IMR-90 (cell line): ENCODE measurements at regions not wholly inside any gene's neighbourhood (a gene's known extent, or its start where the extent isn't known, plus 50 kb on each side); places are given as distances from the start of the nearest gene placed in this dataset.

Experiments
- ATAC-seq: fragments of 200-7000 bp; cut with Tn5 transposase; 2 replicates; pipeline ENCODE4 v1.9.1; 2020; ENCODE audit warnings: low read depth, mild to moderate bottlenecking, moderate library complexity
- BruUV-seq: library from RNA; stranded (reverse); fragments of 400-500 nt; replicated peaks from 2 replicates; lab custom pipeline; 2021; lab: Mats Ljungman, UMichigan
- CTCF ChIA-PET: fragments of 300-600 bp; formaldehyde crosslinking; extraction: SDS; loops from one replicate; lab custom pipeline; 2021; ENCODE audit warnings: antibody characterized with exemption; lab: Yijun Ruan, JAX
- POLR2A ChIA-PET: fragments of 300-600 bp; sonication (Branson Sonifier 250); formaldehyde crosslinking; loops from one replicate; lab custom pipeline; 2022; ENCODE audit warnings: antibody characterized with exemption; ENCODE audit not compliant: unreplicated experiment; lab: Charles Lee
- DNase-seq: peaks from one replicate; pipeline ENCODE4 v3.0.0; 2013
- H2AFZ ChIP-seq: replicated peaks from 2 replicates; pipeline ENCODE3; 2013; ENCODE audit warnings: low read length, mild to moderate bottlenecking; ENCODE audit not compliant: poor library complexity
- H2AK5ac ChIP-seq: 2 replicates; pipeline ENCODE4 v1.6.1; 2013; ENCODE audit warnings: low read depth, low read length, inconsistent platforms
- H2AK9ac ChIP-seq: replicated peaks from 2 replicates; pipeline ENCODE3; 2013; ENCODE audit warnings: mild to moderate bottlenecking, low read depth, low read length, moderate library complexity; ENCODE audit not compliant: poor library complexity
- H2BK120ac ChIP-seq: 2 replicates; pipeline ENCODE4 v1.6.1; 2013; ENCODE audit warnings: low read depth, low read length, inconsistent platforms
- H2BK15ac ChIP-seq: 3 replicates; pipeline ENCODE4 v1.6.1; 2013; ENCODE audit warnings: low read depth, low read length, inconsistent platforms
- H2BK20ac ChIP-seq: 2 replicates; pipeline ENCODE4 v1.6.1; 2013; ENCODE audit warnings: low read depth, mild to moderate bottlenecking, inconsistent platforms, low read length, moderate library complexity
- H2BK5ac ChIP-seq: 2 replicates; pipeline ENCODE4 v1.6.1; 2013; ENCODE audit warnings: mild to moderate bottlenecking, low read depth, low read length, inconsistent platforms; ENCODE audit not compliant: poor library complexity, severe bottlenecking
- H3K14ac ChIP-seq: replicated peaks from 2 replicates; pipeline ENCODE4 v1.6.1; 2013; ENCODE audit warnings: low read depth, low read length, inconsistent platforms
- H3K18ac ChIP-seq: 2 replicates; pipeline ENCODE4 v1.6.1; 2013; ENCODE audit warnings: low read depth, low read length, control low read depth
- H3K23ac ChIP-seq: 2 replicates; pipeline ENCODE4 v1.6.1; 2013; ENCODE audit warnings: low read depth, low read length, inconsistent platforms
- H3K27ac ChIP-seq: 2 replicates; pipeline ENCODE4 v1.5.1; 2013; ENCODE audit warnings: mild to moderate bottlenecking, control low read depth, low read length; ENCODE audit not compliant: insufficient read depth
- H3K27me3 ChIP-seq: 2 replicates; pipeline ENCODE4 v1.6.1; 2013; ENCODE audit warnings: low read length; ENCODE audit not compliant: control insufficient read depth, insufficient read depth
- H3K36me3 ChIP-seq: 2 replicates; pipeline ENCODE4 v1.6.1; 2013; ENCODE audit warnings: low read length, mixed read lengths; ENCODE audit not compliant: control insufficient read depth, insufficient read depth
- H3K4ac ChIP-seq: 2 replicates; pipeline ENCODE4 v1.6.1; 2013; ENCODE audit warnings: low read depth, low read length, inconsistent platforms
- H3K4me1 ChIP-seq: 2 replicates; pipeline ENCODE4 v1.6.1; 2013; ENCODE audit warnings: low read length, mixed read lengths; ENCODE audit not compliant: control insufficient read depth, insufficient read depth
- H3K4me2 ChIP-seq: 2 replicates; pipeline ENCODE4 v1.6.1; 2013; ENCODE audit warnings: low read depth, mild to moderate bottlenecking, control low read depth, low read length, moderate library complexity
- H3K4me3 ChIP-seq: 2 replicates; pipeline ENCODE4 v1.5.1; 2013; ENCODE audit warnings: low read depth, mild to moderate bottlenecking, control low read depth, low read length, moderate library complexity; ENCODE audit not compliant: insufficient read depth
- H3K56ac ChIP-seq: 2 replicates; pipeline ENCODE4 v1.6.1; 2013; ENCODE audit warnings: low read length, inconsistent platforms; ENCODE audit not compliant: insufficient read depth; ENCODE audit errors: extremely low read depth
- H3K79me1 ChIP-seq, 2 experiments: 2 replicates each; pipeline ENCODE4 v1.6.1; 2013; ENCODE audit warnings: low read length in 2 of 2, inconsistent platforms in 1 of 2, low read depth in 1 of 2
- H3K9ac ChIP-seq: 2 replicates; pipeline ENCODE4 v1.6.1; 2013; ENCODE audit warnings: low read depth, low read length, control low read depth
- H3K9me1 ChIP-seq: 2 replicates; pipeline ENCODE4 v1.6.1; 2013; ENCODE audit warnings: low read length, inconsistent platforms; ENCODE audit not compliant: insufficient read depth
- H3K9me3 ChIP-seq: 2 replicates; pipeline ENCODE4 v1.6.1; 2013; ENCODE audit warnings: low read length; ENCODE audit not compliant: control insufficient read depth, insufficient read depth
- H4K20me1 ChIP-seq: 2 replicates; pipeline ENCODE4 v1.6.1; 2013; ENCODE audit warnings: low read length, inconsistent platforms; ENCODE audit not compliant: insufficient read depth
- H4K5ac ChIP-seq: 2 replicates; pipeline ENCODE4 v1.6.1; 2013; ENCODE audit warnings: mild to moderate bottlenecking, low read depth, low read length, control low read depth
- H4K8ac ChIP-seq, 2 experiments: 2 replicates each; pipeline ENCODE4 v1.6.1; 2013; ENCODE audit warnings: low read depth in 2 of 2, low read length in 2 of 2, control low read depth in 1 of 2, inconsistent platforms in 1 of 2
- H4K91ac ChIP-seq: 2 replicates; pipeline ENCODE4 v1.6.1; 2013; ENCODE audit warnings: low read depth, low read length, inconsistent platforms; ENCODE audit not compliant: insufficient read depth
- BHLHE40 ChIP-seq: fragments of 150-350 bp; IDR thresholded peaks from 2 replicates; pipeline ENCODE4 v1.6.1; 2016; ENCODE audit warnings: mild to moderate bottlenecking, low read depth, low read length
- CEBPB ChIP-seq: IDR thresholded peaks from 2 replicates; pipeline ENCODE4 v1.6.1; 2012; ENCODE audit warnings: low read depth, low read length, improper control_type of control experiment
- CHD1 ChIP-seq: IDR thresholded peaks from 2 replicates; pipeline ENCODE4 v1.6.1; 2012; ENCODE audit warnings: low read depth, low read length, improper control_type of control experiment
- FOS ChIP-seq: fragments of 150-350 bp; IDR thresholded peaks from 2 replicates; pipeline ENCODE4 v1.6.1; 2016; ENCODE audit warnings: low read depth, low read length
- MAZ ChIP-seq: IDR thresholded peaks from 2 replicates; pipeline ENCODE4 v1.6.1; 2012; ENCODE audit warnings: low read depth, mild to moderate bottlenecking, low read length, improper control_type of control experiment, moderate library complexity, borderline replicate concordance
- MXI1 ChIP-seq: IDR thresholded peaks from 2 replicates; pipeline ENCODE4 v1.6.1; 2012; ENCODE audit warnings: low read depth, mild to moderate bottlenecking, low read length, moderate library complexity, borderline replicate concordance
- NFE2L2 ChIP-seq: fragments of 150-350 bp; IDR thresholded peaks from 2 replicates; pipeline ENCODE4 v1.6.1; 2016; ENCODE audit warnings: low read depth, mild to moderate bottlenecking, low read length
- RAD21 ChIP-seq: IDR thresholded peaks from 2 replicates; pipeline ENCODE4 v1.6.1; 2012; ENCODE audit warnings: low read length, improper control_type of control experiment
- RCOR1 ChIP-seq: IDR thresholded peaks from 2 replicates; pipeline ENCODE4 v1.6.1; 2012; ENCODE audit warnings: mild to moderate bottlenecking, low read length, improper control_type of control experiment; ENCODE audit not compliant: insufficient replicate concordance
- RFX5 ChIP-seq: IDR thresholded peaks from 2 replicates; pipeline ENCODE4 v1.8.0; 2012; ENCODE audit warnings: low read depth, mild to moderate bottlenecking, low read length, moderate library complexity
- SMC3 ChIP-seq: fragments of 150-350 bp; IDR thresholded peaks from 2 replicates; pipeline ENCODE4 v1.6.1; 2016; ENCODE audit warnings: low read depth, mild to moderate bottlenecking, antibody characterized with exemption, low read length, moderate library complexity
- WGBS, 2 experiments: methylation state at CpG; one replicate each; pipeline versions ENCODE4 v1.1.5 to v1.1.7; 2013; ENCODE audit warnings: missing lambda C conversion rate in 2 of 2; ENCODE audit not compliant: insufficient read length in 1 of 2; ENCODE audit errors: extremely low coverage in 2 of 2; 5-methylcytosine and 5-hydroxymethylcytosine counted together
- dilution Hi-C: fragments of 300-500 bp; cut with HindIII; formaldehyde crosslinking; loops from one replicate; pipeline ENCODE4 v1.14.3; 2018; ENCODE audit warnings: low sequenced_read_pairs; ENCODE audit not compliant: unreplicated experiment
- in situ Hi-C: fragments of 300-500 bp; cut with MboI; formaldehyde crosslinking; loops from 3 replicates; pipeline ENCODE4 v1.14.3; 2019; ENCODE audit warnings: low sequenced_read_pairs, inconsistent platforms, mixed read lengths
- intact Hi-C: fragments of 100-400 bp; cut with micrococcal nuclease; formaldehyde crosslinking; loops from 2 replicates; pipeline ENCODE4 v1.10.0; 2022
- TF ChIP-seq, protein P1 (sequence below): conservative IDR thresholded peaks from 2 replicates; pipeline ENCODE4 v1.5.1; 2012; ENCODE audit warnings: mild to moderate bottlenecking, low read depth, low read length, improper control_type of control experiment
- TF ChIP-seq, protein P2 (sequence below): fragments of 150-350 bp; IDR thresholded peaks from 2 replicates; pipeline ENCODE4 v1.6.1; 2016; ENCODE audit warnings: low read depth, mild to moderate bottlenecking, low read length, moderate library complexity, borderline replicate concordance
- TF ChIP-seq, protein P3 (sequence below): fragments of 150-350 bp; IDR thresholded peaks from 2 replicates; pipeline ENCODE4 v1.6.1; 2017; ENCODE audit warnings: mild to moderate bottlenecking, antibody characterized with exemption, low read length, low read depth

DNA sequence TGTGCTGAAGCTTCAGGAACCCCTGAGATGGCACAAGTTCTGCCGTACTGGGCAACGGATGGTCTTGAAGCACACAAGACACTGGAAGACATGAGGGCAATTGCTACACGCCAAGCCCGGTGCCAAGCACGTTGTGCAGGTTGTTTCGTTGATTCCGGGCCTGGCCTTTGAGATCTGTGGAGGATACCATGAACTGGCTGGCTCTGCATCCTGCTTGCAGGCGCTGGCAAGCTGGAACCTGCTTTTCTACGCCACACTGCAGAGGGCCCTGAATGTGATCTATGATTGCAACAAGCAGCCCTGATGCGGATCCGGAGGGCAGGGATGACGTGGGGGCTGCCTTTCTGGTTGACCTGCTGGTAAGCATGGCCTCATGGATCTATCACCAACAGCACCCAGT, 262.5 kb upstream of the ATP10A start:
- WGBS, 2 experiments, result 72% methylated on average over 7 of the region's 12 CpGs; no CpG with 5 or more reads in 1 of the 2 experiments
- Histone ChIP-seq H4K5ac (no peak overlapping the region), H4K20me1 (no peaks in the 10 kb centered on the region), H3K36me3 (no peaks in the 10 kb centered on the region), H3K27me3 (no peaks in the 10 kb centered on the region), H2BK20ac (no peak overlapping the region), H2BK120ac (no peak overlapping the region), H3K79me1 (no peaks in the 10 kb centered on the region), H3K9me1 (no peaks in the 10 kb centered on the region), H2BK15ac (no peak overlapping the region), H3K14ac (no peak overlapping the region), H3K9me3 (peaks cover 6% of the 10 kb centered on the region; the same call in 1 of the 2 replicates), H2BK5ac (no peak overlapping the region), H3K4ac (no peak overlapping the region), H3K4me2 (no peak overlapping the region), H3K18ac (no peak overlapping the region), H3K4me1 (no peaks in the 10 kb centered on the region), H3K27ac (no peak overlapping the region), H3K56ac (no peak overlapping the region), H3K23ac (no peak overlapping the region), H4K91ac (no peak overlapping the region), H2AFZ (no peak overlapping the region), H2AK5ac (no peak overlapping the region), H2AK9ac (no peak overlapping the region), H3K4me3 (no peak overlapping the region), H3K9ac (no peak overlapping the region), H4K8ac (no peak overlapping the region)
- dilution Hi-C loops (no loop called here), intact Hi-C loops (no loop called here), in situ Hi-C loops (no loop called here)
- ChIA-PET POLR2A (no interaction called here), CTCF (no interaction called here)
- TF ChIP-seq RAD21, result no peak
- TF ChIP-seq CEBPB, result no peak
- TF ChIP-seq, protein P1, sequence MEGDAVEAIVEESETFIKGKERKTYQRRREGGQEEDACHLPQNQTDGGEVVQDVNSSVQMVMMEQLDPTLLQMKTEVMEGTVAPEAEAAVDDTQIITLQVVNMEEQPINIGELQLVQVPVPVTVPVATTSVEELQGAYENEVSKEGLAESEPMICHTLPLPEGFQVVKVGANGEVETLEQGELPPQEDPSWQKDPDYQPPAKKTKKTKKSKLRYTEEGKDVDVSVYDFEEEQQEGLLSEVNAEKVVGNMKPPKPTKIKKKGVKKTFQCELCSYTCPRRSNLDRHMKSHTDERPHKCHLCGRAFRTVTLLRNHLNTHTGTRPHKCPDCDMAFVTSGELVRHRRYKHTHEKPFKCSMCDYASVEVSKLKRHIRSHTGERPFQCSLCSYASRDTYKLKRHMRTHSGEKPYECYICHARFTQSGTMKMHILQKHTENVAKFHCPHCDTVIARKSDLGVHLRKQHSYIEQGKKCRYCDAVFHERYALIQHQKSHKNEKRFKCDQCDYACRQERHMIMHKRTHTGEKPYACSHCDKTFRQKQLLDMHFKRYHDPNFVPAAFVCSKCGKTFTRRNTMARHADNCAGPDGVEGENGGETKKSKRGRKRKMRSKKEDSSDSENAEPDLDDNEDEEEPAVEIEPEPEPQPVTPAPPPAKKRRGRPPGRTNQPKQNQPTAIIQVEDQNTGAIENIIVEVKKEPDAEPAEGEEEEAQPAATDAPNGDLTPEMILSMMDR, result no peak
- TF ChIP-seq RFX5, result no peak
- TF ChIP-seq MXI1, result no peak
- no peak for TF ChIP-seq SMC3
- no peak for TF ChIP-seq CHD1
- no peak for TF ChIP-seq FOS
- no peak for TF ChIP-seq BHLHE40
- TF ChIP-seq, protein P2, sequence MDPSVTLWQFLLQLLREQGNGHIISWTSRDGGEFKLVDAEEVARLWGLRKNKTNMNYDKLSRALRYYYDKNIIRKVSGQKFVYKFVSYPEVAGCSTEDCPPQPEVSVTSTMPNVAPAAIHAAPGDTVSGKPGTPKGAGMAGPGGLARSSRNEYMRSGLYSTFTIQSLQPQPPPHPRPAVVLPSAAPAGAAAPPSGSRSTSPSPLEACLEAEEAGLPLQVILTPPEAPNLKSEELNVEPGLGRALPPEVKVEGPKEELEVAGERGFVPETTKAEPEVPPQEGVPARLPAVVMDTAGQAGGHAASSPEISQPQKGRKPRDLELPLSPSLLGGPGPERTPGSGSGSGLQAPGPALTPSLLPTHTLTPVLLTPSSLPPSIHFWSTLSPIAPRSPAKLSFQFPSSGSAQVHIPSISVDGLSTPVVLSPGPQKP, result no peak
- TF ChIP-seq MAZ, result no peak
- TF ChIP-seq, protein P3, sequence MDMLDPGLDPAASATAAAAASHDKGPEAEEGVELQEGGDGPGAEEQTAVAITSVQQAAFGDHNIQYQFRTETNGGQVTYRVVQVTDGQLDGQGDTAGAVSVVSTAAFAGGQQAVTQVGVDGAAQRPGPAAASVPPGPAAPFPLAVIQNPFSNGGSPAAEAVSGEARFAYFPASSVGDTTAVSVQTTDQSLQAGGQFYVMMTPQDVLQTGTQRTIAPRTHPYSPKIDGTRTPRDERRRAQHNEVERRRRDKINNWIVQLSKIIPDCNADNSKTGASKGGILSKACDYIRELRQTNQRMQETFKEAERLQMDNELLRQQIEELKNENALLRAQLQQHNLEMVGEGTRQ, result no peak
- no peak for TF ChIP-seq NFE2L2
- TF ChIP-seq RCOR1, result no peak
- ATAC-seq, result no peak
- BruUV-seq, result no TSS peak
- no peak for DNase-seq
